ENCODE measurements at regions not wholly inside any gene's neighbourhood (a gene's known extent, or its start where the extent isn't known, plus 50 kb on each side); places are given as distances from the start of the nearest gene placed in this dataset.

DNA sequence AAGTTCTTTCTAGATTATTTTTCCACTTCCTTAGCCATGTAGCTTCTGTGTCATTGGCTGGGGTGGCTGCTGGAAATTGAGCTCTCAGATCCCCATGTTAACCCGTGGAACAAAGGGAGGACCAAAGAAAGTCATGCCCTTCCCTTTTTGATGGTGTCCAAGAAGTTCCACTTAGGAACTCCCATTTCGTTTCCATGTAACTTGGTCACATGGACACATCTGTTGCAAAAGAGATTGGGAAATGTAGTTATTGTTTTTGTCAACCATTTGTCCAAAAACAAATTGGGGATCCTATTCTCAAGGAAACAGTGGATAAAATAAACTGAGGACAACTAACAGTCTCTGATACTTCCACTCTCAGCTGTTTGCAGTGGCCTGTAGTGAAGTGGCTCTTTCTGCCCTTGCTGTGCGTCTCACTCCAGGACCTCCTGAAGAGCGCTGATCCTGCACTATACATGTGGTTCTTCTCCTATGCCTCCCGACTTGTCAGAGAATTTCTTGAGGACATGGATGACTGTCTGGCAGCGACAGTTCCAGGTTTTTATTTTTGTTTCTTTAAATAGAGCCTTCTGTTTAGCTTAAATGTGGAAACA lies 125.3 kb upstream of the LNX1 start:
- no peak overlapping the region for H3K4me3 ChIP-seq
- H3K27me3 ChIP-seq (ENCODE audit: low read depth): no peaks in the 10 kb centered on the region
- H3K36me3 ChIP-seq: no peaks in the 10 kb centered on the region
- H3K4me1 ChIP-seq: peaks cover 6% of the 10 kb centered on the region
- TF ChIP-seq, protein P1, sequence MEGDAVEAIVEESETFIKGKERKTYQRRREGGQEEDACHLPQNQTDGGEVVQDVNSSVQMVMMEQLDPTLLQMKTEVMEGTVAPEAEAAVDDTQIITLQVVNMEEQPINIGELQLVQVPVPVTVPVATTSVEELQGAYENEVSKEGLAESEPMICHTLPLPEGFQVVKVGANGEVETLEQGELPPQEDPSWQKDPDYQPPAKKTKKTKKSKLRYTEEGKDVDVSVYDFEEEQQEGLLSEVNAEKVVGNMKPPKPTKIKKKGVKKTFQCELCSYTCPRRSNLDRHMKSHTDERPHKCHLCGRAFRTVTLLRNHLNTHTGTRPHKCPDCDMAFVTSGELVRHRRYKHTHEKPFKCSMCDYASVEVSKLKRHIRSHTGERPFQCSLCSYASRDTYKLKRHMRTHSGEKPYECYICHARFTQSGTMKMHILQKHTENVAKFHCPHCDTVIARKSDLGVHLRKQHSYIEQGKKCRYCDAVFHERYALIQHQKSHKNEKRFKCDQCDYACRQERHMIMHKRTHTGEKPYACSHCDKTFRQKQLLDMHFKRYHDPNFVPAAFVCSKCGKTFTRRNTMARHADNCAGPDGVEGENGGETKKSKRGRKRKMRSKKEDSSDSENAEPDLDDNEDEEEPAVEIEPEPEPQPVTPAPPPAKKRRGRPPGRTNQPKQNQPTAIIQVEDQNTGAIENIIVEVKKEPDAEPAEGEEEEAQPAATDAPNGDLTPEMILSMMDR (IDR thresholded peaks at IDR 0.05): no peak
- peak in 1 of 2 donors; percentile 39 for ATAC-seq
- no peaks in the 10 kb centered on the region for H3K9me3 ChIP-seq
- DNase-seq: no peak
- intact Hi-C loops (cut with DNase I): no loop called here
- H3K27ac ChIP-seq: no peak overlapping the region

DNA sequence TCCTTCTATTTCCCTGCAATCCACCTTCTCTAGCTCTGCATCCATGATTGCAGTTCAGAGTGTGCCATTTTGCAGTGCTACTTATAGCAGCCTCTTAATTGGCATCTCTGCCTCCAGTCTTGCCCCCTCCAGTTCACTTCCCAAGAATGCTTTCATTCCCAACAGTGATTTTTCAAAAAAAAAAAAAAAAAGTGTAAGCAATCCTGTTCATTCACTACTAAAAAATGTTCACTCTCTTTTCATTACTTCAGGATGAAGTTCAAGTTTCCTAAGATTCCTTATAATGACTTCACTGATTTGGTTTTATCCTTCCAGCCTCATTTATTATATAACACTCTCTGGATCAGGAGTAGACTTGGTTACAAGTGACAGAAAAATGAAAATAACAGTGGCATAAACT lies 124.7 kb upstream of the LNX1 start:
- no peaks in the 10 kb centered on the region for H3K36me3 ChIP-seq
- DNase-seq (no peak), ATAC-seq (no peak)
- peaks cover 6% of the 10 kb centered on the region for H3K4me1 ChIP-seq
- H3K27me3 ChIP-seq (ENCODE audit: low read depth): no peaks in the 10 kb centered on the region
- intact Hi-C loops (cut with DNase I): no loop called here
- H3K27ac ChIP-seq: no peak overlapping the region
- no peak overlapping the region for H3K4me3 ChIP-seq
- no peaks in the 10 kb centered on the region for H3K9me3 ChIP-seq
- TF ChIP-seq, protein P1 (IDR thresholded peaks at IDR 0.05): no peak

DNA sequence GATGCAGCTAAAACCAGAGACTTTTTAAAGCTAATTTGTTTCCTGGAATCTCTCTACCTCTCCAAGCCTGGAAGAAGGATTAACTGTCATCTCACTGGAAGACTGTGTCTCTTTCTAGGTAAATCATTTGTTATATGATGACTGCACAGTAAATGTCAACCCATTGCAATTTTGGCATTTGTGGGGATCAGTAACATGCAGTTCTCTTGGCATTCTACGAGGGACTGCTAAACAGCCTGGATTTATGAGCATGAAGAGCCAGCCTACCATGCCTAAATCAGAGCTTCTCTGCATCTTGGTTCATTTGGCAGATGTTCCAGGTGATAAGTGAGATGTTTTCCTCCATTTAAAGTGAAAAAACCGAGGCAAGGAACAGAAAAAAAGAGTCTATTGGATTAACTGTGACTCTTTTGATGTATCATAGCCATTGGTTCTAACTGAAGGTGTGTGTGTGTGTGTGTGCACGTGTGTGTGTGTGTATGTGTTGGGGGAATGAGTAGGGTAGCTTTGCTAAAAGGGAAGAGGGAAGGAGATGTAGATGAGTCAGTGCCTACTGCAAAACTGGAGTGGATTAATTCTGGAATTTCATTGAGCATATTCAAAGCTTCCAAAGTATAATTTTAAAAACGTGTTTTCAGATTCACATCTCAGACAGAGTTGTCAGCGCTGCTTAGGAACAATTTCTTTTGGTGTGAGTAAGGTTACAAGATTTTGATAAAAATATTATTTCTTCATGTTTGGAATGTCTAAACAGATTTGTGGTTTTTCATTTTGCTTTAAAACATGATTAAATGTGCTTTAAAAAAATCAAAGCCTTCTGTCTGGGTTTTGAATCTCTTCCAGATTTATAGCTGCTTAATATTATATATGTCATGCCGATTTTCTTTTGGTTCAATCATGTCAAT lies 123.2 kb upstream of the LNX1 start:
- Histone ChIP-seq H3K27ac (no peak overlapping the region), H3K27me3 (ENCODE audit: low read depth) (no peaks in the 10 kb centered on the region), H3K36me3 (no peaks in the 10 kb centered on the region), H3K4me3 (no peak overlapping the region), H3K4me1 (peaks cover 6% of the 10 kb centered on the region), H3K9me3 (no peaks in the 10 kb centered on the region)
- intact Hi-C loops (cut with DNase I): no loop called here
- no peak for ATAC-seq
- TF ChIP-seq, protein P1 (IDR thresholded peaks at IDR 0.05): no peak
- DNase-seq: no peak

DNA sequence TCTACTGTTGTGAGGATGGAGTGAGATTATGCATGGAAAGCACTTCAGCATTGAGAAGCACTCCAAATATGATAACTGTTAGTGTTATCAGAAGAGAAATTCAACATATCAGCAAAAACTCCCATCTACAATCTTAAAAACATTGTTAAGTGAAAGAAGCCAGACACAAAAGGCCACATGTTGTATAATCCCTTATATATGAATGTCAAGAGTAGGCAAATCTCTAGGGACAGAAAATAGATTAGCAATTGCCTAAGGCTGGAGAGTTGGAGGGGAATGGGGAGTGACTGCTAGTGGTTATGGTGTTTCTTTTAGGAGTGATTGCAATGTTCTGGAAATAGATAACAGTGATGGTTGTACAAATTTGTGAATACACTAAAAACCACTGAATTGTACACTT lies 122.5 kb upstream of the LNX1 start:
- no peaks in the 10 kb centered on the region for H3K36me3 ChIP-seq
- no peak overlapping the region for H3K27ac ChIP-seq
- H3K27me3 ChIP-seq (ENCODE audit: low read depth): no peaks in the 10 kb centered on the region
- intact Hi-C loops (cut with DNase I): no loop called here
- TF ChIP-seq, protein P1 (IDR thresholded peaks at IDR 0.05): no peak
- H3K4me3 ChIP-seq: no peak overlapping the region
- DNase-seq (no peak), ATAC-seq (no peak)
- peaks cover 6% of the 10 kb centered on the region for H3K4me1 ChIP-seq
- no peaks in the 10 kb centered on the region for H3K9me3 ChIP-seq

DNA sequence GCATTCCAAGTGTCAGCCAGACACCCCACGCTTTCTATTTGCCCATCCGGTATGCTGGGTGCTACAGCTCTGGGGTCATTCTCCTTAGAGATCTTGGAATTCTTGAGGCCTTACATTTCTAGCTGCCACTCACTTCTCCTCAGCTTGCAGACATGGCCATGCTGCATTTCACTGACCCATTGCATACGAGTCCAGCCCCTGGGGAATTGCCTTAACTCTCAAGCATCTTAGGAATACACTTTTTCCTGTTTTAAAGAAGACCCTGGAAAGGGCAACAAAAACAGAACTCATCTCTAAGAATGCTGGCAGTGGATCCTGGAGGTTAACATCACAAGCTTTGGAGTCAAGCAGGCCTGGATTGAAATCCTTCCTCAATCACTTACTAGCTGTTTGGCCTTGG lies 122.0 kb upstream of the LNX1 start:
- intact Hi-C loops (cut with DNase I): no loop called here
- no peak for ATAC-seq
- H3K36me3 ChIP-seq: no peaks in the 10 kb centered on the region

More for the DNA sequence above, 122.0 kb upstream of the LNX1 start:
- H3K27ac ChIP-seq: no peak overlapping the region
- TF ChIP-seq, protein P1 (IDR thresholded peaks at IDR 0.05): no peak
- H3K9me3 ChIP-seq: no peaks in the 10 kb centered on the region
- peaks cover 6% of the 10 kb centered on the region for H3K4me1 ChIP-seq
- H3K4me3 ChIP-seq: no peak overlapping the region
- no peaks in the 10 kb centered on the region for H3K27me3 ChIP-seq (ENCODE audit: low read depth)
- DNase-seq: no peak
